ENCODE measurements at regions not wholly inside any gene's neighbourhood (a gene's known extent, or its start where the extent isn't known, plus 50 kb on each side); places are given as distances from the start of the nearest gene placed in this dataset.

- Histone ChIP-seq H3K36me3 (ENCODE audit: control insufficient read depth in 2 of 3, insufficient read depth in 3 of 3, low read length in 3 of 3) (no peaks in the 10 kb centered on the region), H3K27ac (ENCODE audit: low read depth in 2 of 2, low read length in 2 of 2) (no peak overlapping the region), H3K27me3 (ENCODE audit: control insufficient read depth, insufficient read depth, low read length) (peaks cover 2% of the 10 kb centered on the region), H3K9me3 (ENCODE audit: control insufficient read depth in 2 of 3, insufficient read depth in 1 of 3, low read length in 3 of 3) (peaks cover 0 to 10% (median 0%) of the 10 kb centered on the region in 3 donors), H3K4me3 (ENCODE audit: low read length in 3 of 3) (no peak overlapping the region), H3K9ac (ENCODE audit: low read length in 3 of 3) (no peak overlapping the region), H3K4me1 (ENCODE audit: control insufficient read depth in 2 of 3, insufficient read depth in 2 of 3, low read depth in 1 of 3, low read length in 3 of 3) (peaks cover 0 to 7% (median 4%) of the 10 kb centered on the region in 3 donors)
- DNase-seq = no peak
- TF ChIP-seq, protein P1, sequence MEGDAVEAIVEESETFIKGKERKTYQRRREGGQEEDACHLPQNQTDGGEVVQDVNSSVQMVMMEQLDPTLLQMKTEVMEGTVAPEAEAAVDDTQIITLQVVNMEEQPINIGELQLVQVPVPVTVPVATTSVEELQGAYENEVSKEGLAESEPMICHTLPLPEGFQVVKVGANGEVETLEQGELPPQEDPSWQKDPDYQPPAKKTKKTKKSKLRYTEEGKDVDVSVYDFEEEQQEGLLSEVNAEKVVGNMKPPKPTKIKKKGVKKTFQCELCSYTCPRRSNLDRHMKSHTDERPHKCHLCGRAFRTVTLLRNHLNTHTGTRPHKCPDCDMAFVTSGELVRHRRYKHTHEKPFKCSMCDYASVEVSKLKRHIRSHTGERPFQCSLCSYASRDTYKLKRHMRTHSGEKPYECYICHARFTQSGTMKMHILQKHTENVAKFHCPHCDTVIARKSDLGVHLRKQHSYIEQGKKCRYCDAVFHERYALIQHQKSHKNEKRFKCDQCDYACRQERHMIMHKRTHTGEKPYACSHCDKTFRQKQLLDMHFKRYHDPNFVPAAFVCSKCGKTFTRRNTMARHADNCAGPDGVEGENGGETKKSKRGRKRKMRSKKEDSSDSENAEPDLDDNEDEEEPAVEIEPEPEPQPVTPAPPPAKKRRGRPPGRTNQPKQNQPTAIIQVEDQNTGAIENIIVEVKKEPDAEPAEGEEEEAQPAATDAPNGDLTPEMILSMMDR (IDR thresholded peaks at IDR 0.05; ENCODE audit: borderline replicate concordance, extremely low read depth, insufficient read depth) = no peak
- no peak for FAIRE-seq
- intact Hi-C loops (cut with DNase I) = no loop called here
These were observed 189.1 kb downstream of the INHBB start for GRCh38 chr2:120535081-120535480.

- FAIRE-seq = no peak
- Histone ChIP-seq H3K27me3 (ENCODE audit: control insufficient read depth, insufficient read depth, low read length) (peaks cover 3% of the 10 kb centered on the region), H3K4me3 (ENCODE audit: low read length in 3 of 3) (no peak overlapping the region), H3K4me1 (ENCODE audit: control insufficient read depth in 2 of 3, insufficient read depth in 2 of 3, low read depth in 1 of 3, low read length in 3 of 3) (peaks cover 0 to 15% (median 4%) of the 10 kb centered on the region in 3 donors), H3K27ac (ENCODE audit: low read depth in 2 of 2, low read length in 2 of 2) (no peak overlapping the region), H3K9ac (ENCODE audit: low read length in 3 of 3) (no peak overlapping the region), H3K36me3 (ENCODE audit: control insufficient read depth in 2 of 3, insufficient read depth in 3 of 3, low read length in 3 of 3) (no peaks in the 10 kb centered on the region), H3K9me3 (ENCODE audit: control insufficient read depth in 2 of 3, insufficient read depth in 1 of 3, low read length in 3 of 3) (peaks cover 0 to 4% (median 0%) of the 10 kb centered on the region in 3 donors)
- intact Hi-C loops (cut with DNase I) = no loop called here
- no peak for DNase-seq
- TF ChIP-seq, protein P1 (IDR thresholded peaks at IDR 0.05; ENCODE audit: borderline replicate concordance, extremely low read depth, insufficient read depth) = no peak
These were observed 190.2 kb downstream of the INHBB start for GRCh38 chr2:120536141-120536540.

GRCh38 chr2:120538691-120539423 is 192.9 kb downstream of the INHBB start:
- Histone ChIP-seq H3K9ac (ENCODE audit: low read length in 3 of 3) (no peak overlapping the region), H3K9me3 (ENCODE audit: control insufficient read depth in 2 of 3, insufficient read depth in 1 of 3, low read length in 3 of 3) (no peaks in the 10 kb centered on the region), H3K27me3 (ENCODE audit: control insufficient read depth, insufficient read depth, low read length) (peaks cover 3% of the 10 kb centered on the region), H3K36me3 (ENCODE audit: control insufficient read depth in 2 of 3, insufficient read depth in 3 of 3, low read length in 3 of 3) (no peaks in the 10 kb centered on the region), H3K27ac (ENCODE audit: low read depth in 2 of 2, low read length in 2 of 2) (no peak overlapping the region), H3K4me1 (ENCODE audit: control insufficient read depth in 2 of 3, insufficient read depth in 2 of 3, low read depth in 1 of 3, low read length in 3 of 3) (peaks cover 0 to 15% (median 4%) of the 10 kb centered on the region in 3 donors), H3K4me3 (ENCODE audit: low read length in 3 of 3) (no peak overlapping the region)
- intact Hi-C loops (cut with DNase I) = no loop called here
- TF ChIP-seq, protein P1 (IDR thresholded peaks at IDR 0.05; ENCODE audit: borderline replicate concordance, extremely low read depth, insufficient read depth) = no peak
- FAIRE-seq = no peak
- no peak for DNase-seq

All from kidney (tissue), 13 donors.